Fibroblast of lung (primary cell): ENCODE measurements at regions not wholly inside any gene's neighbourhood (a gene's known extent, or its start where the extent isn't known, plus 50 kb on each side); places are given as distances from the start of the nearest gene placed in this dataset.

Experiments used
- CTCF ChIP-seq, 2 donors: IDR thresholded peaks in 1 of 2; conservative IDR thresholded peaks in 1 of 2; 1 replicate in 1 of 2; 2 replicates in 1 of 2; pipeline ENCODE4 v1.5.1; 2011 to 2012; ENCODE audit warnings: low read length in 2 of 2, control low read depth in 1 of 2, inconsistent platforms in 1 of 2, low read depth in 1 of 2, mild to moderate bottlenecking in 1 of 2
- EZH2 ChIP-seq: IDR thresholded peaks from 2 replicates; pipeline ENCODE4 v1.5.1; 2012; ENCODE audit warnings: low read length, control low read depth, mild to moderate bottlenecking; ENCODE audit errors: missing control alignments

- TF ChIP-seq EZH2 (no peak), CTCF (conservative IDR thresholded peaks at IDR 0.05 in 1 of 2, IDR thresholded peaks at IDR 0.05 in 1 of 2; ENCODE audit: low read depth in 1 of 2, low read length in 2 of 2) (no peak)
These were observed 982.2 kb downstream of the TLE1 start for GRCh38 chr9:80707120-80707519.
